Stomach (tissue), 4 donors: ENCODE measurements at regions not wholly inside any gene's neighbourhood (a gene's known extent, or its start where the extent isn't known, plus 50 kb on each side); places are given as distances from the start of the nearest gene placed in this dataset.

Source experiments
- EP300 ChIP-seq: sonication (generic); formaldehyde crosslinking; IDR thresholded peaks from one replicate; pipeline ENCODE4 v1.6.1; 2017; ENCODE audit warnings: antibody characterized with exemption
- POLR2A ChIP-seq, 4 donors: fragments of 450-650 bp; IDR thresholded peaks; one replicate each; pipeline ENCODE4 v1.6.1; 2016; ENCODE audit warnings: antibody characterized with exemption in 4 of 4, control low read depth in 2 of 4, mild to moderate bottlenecking in 1 of 4, moderate library complexity in 1 of 4
- POLR2AphosphoS5 ChIP-seq, 3 donors: sonication (generic); formaldehyde crosslinking; IDR thresholded peaks; one replicate each; pipeline ENCODE4 v1.6.1; 2016; ENCODE audit warnings: antibody characterized with exemption in 3 of 3
- TF ChIP-seq, protein P1 (sequence below), 7 experiments: fragments of 450-650 bp in 4 of 7; fragments of 200-600 bp in 3 of 7; sonication (generic) in 3 of 7; IDR thresholded peaks; one replicate each; pipeline ENCODE4 v1.5.1; 2016 to 2019; ENCODE audit warnings: antibody characterized with exemption in 7 of 7, control low read depth in 2 of 7, mild to moderate bottlenecking in 1 of 7

DNA sequence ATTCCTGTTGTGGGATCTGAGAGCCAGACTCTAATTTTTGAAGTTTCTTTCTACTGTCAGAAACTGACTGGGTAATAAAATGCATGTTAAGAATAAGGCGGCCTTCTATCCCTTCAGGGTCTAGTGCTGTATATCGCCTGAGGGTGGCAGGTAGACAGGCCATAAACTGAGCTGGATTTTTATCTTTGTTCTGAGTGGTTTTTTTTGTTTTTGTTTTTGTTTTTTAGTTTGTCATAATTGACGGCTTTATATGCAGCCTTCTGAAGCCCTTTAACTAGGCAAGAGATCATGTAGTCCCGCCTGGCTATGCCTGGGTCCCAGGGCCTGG, 747.7 kb upstream of the ADGRB3 start:
- TF ChIP-seq POLR2A (IDR thresholded peaks at IDR 0.05) (no peak), POLR2AphosphoS5 (IDR thresholded peaks at IDR 0.05) (no peak), EP300 (no peak)
- TF ChIP-seq, protein P1, sequence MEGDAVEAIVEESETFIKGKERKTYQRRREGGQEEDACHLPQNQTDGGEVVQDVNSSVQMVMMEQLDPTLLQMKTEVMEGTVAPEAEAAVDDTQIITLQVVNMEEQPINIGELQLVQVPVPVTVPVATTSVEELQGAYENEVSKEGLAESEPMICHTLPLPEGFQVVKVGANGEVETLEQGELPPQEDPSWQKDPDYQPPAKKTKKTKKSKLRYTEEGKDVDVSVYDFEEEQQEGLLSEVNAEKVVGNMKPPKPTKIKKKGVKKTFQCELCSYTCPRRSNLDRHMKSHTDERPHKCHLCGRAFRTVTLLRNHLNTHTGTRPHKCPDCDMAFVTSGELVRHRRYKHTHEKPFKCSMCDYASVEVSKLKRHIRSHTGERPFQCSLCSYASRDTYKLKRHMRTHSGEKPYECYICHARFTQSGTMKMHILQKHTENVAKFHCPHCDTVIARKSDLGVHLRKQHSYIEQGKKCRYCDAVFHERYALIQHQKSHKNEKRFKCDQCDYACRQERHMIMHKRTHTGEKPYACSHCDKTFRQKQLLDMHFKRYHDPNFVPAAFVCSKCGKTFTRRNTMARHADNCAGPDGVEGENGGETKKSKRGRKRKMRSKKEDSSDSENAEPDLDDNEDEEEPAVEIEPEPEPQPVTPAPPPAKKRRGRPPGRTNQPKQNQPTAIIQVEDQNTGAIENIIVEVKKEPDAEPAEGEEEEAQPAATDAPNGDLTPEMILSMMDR (IDR thresholded peaks at IDR 0.05): no peak
